ENCODE measurements at regions not wholly inside any gene's neighbourhood (a gene's known extent, or its start where the extent isn't known, plus 50 kb on each side); places are given as distances from the start of the nearest gene placed in this dataset.

- DNase-seq (ENCODE audit: low spot score) = no peak
- no peak for TF ChIP-seq CTCF (IDR thresholded peaks at IDR 0.05; ENCODE audit: extremely low read depth, missing control alignments)
These were observed 356.8 kb downstream of the DHX35 start for GRCh38 chr20:39318911-39319310.

- no peak for TF ChIP-seq CTCF (IDR thresholded peaks at IDR 0.05; ENCODE audit: extremely low read depth, missing control alignments)
- no peak for DNase-seq (ENCODE audit: low spot score)
These were observed 350.5 kb downstream of the DHX35 start for GRCh38 chr20:39312676-39313075.

GRCh38 chr20:39311851-39312506, 349.8 kb downstream of the DHX35 start:
- no peak for TF ChIP-seq CTCF (IDR thresholded peaks at IDR 0.05; ENCODE audit: extremely low read depth, missing control alignments)
- no peak for DNase-seq (ENCODE audit: low spot score)

- DNase-seq (ENCODE audit: low spot score) = no peak
- TF ChIP-seq CTCF (IDR thresholded peaks at IDR 0.05; ENCODE audit: extremely low read depth, missing control alignments) = no peak
These were observed 348.3 kb downstream of the DHX35 start for GRCh38 chr20:39310363-39310995.

GRCh38 chr20:39309458-39309857, 347.3 kb downstream of the DHX35 start:
- TF ChIP-seq CTCF (IDR thresholded peaks at IDR 0.05; ENCODE audit: extremely low read depth, missing control alignments) = no peak
- DNase-seq (ENCODE audit: low spot score) = no peak

GRCh38 chr20:39302312-39302711, 340.2 kb downstream of the DHX35 start:
- DNase-seq (ENCODE audit: low spot score) = peak; percentile 10
- TF ChIP-seq CTCF (IDR thresholded peaks at IDR 0.05; ENCODE audit: extremely low read depth, missing control alignments) = no peak

- TF ChIP-seq CTCF (IDR thresholded peaks at IDR 0.05; ENCODE audit: extremely low read depth, missing control alignments) = no peak
- DNase-seq (ENCODE audit: low spot score) = no peak
These were observed 337.6 kb downstream of the DHX35 start for GRCh38 chr20:39299783-39300182.
